HG03354 (cell line): ENCODE measurements at regions not wholly inside any gene's neighbourhood (a gene's known extent, or its start where the extent isn't known, plus 50 kb on each side); places are given as distances from the start of the nearest gene placed in this dataset.
"Not testable (repeated sequence)": the region's sequence is repeated elsewhere in the genome, so short reads cannot be mapped to it uniquely, and the experiment has no call there.

Experiments used
- ATAC-seq: cut with Tn5 transposase; IDR thresholded peaks from one replicate; pipeline ENCODE4 v1.9.1; 2021; ENCODE audit warnings: mild to moderate bottlenecking; ENCODE audit not compliant: unreplicated experiment, poor library complexity, severe bottlenecking

GRCh38 chr2:57199663-57200062 lies 846.9 kb upstream of the VRK2 start:
- no peak for ATAC-seq

- no peak for ATAC-seq
These were observed 842.2 kb upstream of the VRK2 start for GRCh38 chr2:57204364-57204763.

- ATAC-seq: no peak
These were observed 841.4 kb upstream of the VRK2 start for GRCh38 chr2:57205241-57205640.

- ATAC-seq: no peak
These were observed 839.4 kb upstream of the VRK2 start for GRCh38 chr2:57207191-57207590.

GRCh38 chr2:57209799-57210198 lies 836.8 kb upstream of the VRK2 start:
- no peak for ATAC-seq

GRCh38 chr2:57210855-57211254 lies 835.8 kb upstream of the VRK2 start:
- no peak for ATAC-seq

GRCh38 chr2:57217013-57217412 lies 829.6 kb upstream of the VRK2 start:
- no peak for ATAC-seq

- no peak for ATAC-seq
These were observed 828.4 kb upstream of the VRK2 start for GRCh38 chr2:57218206-57218605.

GRCh38 chr2:57229706-57230105 lies 816.9 kb upstream of the VRK2 start:
- ATAC-seq: not testable (repeated sequence)

GRCh38 chr2:57232341-57232740 lies 814.3 kb upstream of the VRK2 start:
- ATAC-seq: not testable (repeated sequence)

- ATAC-seq: not testable (repeated sequence)
These were observed 795.1 kb upstream of the VRK2 start for GRCh38 chr2:57251495-57251894.

- not testable (repeated sequence) for ATAC-seq
These were observed 770.2 kb upstream of the VRK2 start for GRCh38 chr2:57276408-57276807.

- ATAC-seq: no peak
These were observed 768.2 kb upstream of the VRK2 start for GRCh38 chr2:57278451-57278850.

- ATAC-seq: no peak
These were observed 755.4 kb upstream of the VRK2 start for GRCh38 chr2:57291209-57291608.

GRCh38 chr2:57296795-57297517 lies 749.6 kb upstream of the VRK2 start:
- no peak for ATAC-seq

GRCh38 chr2:57313678-57314077 lies 732.9 kb upstream of the VRK2 start:
- ATAC-seq: no peak

- no peak for ATAC-seq
These were observed 731.9 kb upstream of the VRK2 start for GRCh38 chr2:57314682-57315081.

- ATAC-seq: no peak
These were observed 716.2 kb upstream of the VRK2 start for GRCh38 chr2:57330447-57330846.

GRCh38 chr2:57333221-57333620 lies 713.4 kb upstream of the VRK2 start:
- ATAC-seq: no peak

GRCh38 chr2:57343391-57344006 lies 703.1 kb upstream of the VRK2 start:
- ATAC-seq: no peak

GRCh38 chr2:57368190-57368589 lies 678.4 kb upstream of the VRK2 start:
- ATAC-seq: no peak
